GM23338 (cell line): ENCODE measurements at regions not wholly inside any gene's neighbourhood (a gene's known extent, or its start where the extent isn't known, plus 50 kb on each side); places are given as distances from the start of the nearest gene placed in this dataset.

Experiments used
- CREB1 ChIP-seq: fragments of 250-450 bp; sonication (Bioruptor Pico); IDR thresholded peaks from 2 replicates; pipeline ENCODE4 v1.5.0; 2020; ENCODE audit warnings: low read depth, mild to moderate bottlenecking, moderate library complexity
- CTCF ChIP-seq, 2 experiments: fragments of 200-600 bp in 1 of 2; sonication (generic) in 1 of 2; conservative IDR thresholded peaks; 2 replicates each; pipeline versions ENCODE4 v1.5.1 to v1.6.1; 2016 to 2017; ENCODE audit warnings: antibody characterized with exemption in 2 of 2, low read depth in 2 of 2, mild to moderate bottlenecking in 2 of 2, moderate library complexity in 1 of 2
- EZH2 ChIP-seq: fragments of 200-600 bp; sonication (generic); IDR thresholded peaks from one replicate; pipeline ENCODE4 v1.8.0; 2017; ENCODE audit warnings: antibody characterized with exemption, mild to moderate bottlenecking, low read depth; ENCODE audit not compliant: unreplicated experiment
- EZH2phosphoT487 ChIP-seq: fragments of 200-600 bp; sonication (generic); IDR thresholded peaks from one replicate; pipeline ENCODE4 v1.8.1; 2018; ENCODE audit warnings: antibody characterized with exemption; ENCODE audit not compliant: unreplicated experiment
- JUNB ChIP-seq: IDR thresholded peaks from one replicate; pipeline ENCODE4 v1.6.1; 2016; ENCODE audit warnings: antibody characterized with exemption; ENCODE audit not compliant: unreplicated experiment
- POLR2AphosphoS5 ChIP-seq: IDR thresholded peaks from 2 replicates; pipeline ENCODE4 v1.6.1; 2016; ENCODE audit warnings: antibody characterized with exemption, low read depth
- REST ChIP-seq: IDR thresholded peaks from one replicate; pipeline ENCODE4 v1.6.1; 2018; ENCODE audit warnings: antibody characterized with exemption; ENCODE audit not compliant: unreplicated experiment
- STAT1 ChIP-seq: IDR thresholded peaks from one replicate; pipeline ENCODE4 v1.6.1; 2016; ENCODE audit warnings: antibody characterized with exemption; ENCODE audit not compliant: unreplicated experiment
- ZNF114 ChIP-seq: fragments of 250-450 bp; sonication (Bioruptor Pico); IDR thresholded peaks from 2 replicates; pipeline ENCODE4 v1.5.0; 2020; ENCODE audit warnings: mild to moderate bottlenecking, moderate library complexity
- ZNF331 ChIP-seq: fragments of 250-450 bp; sonication (Bioruptor Pico); IDR thresholded peaks from 2 replicates; pipeline ENCODE4 v1.5.0; 2020; ENCODE audit warnings: low read depth, mild to moderate bottlenecking, moderate library complexity
- ZNF462 ChIP-seq: fragments of 250-450 bp; sonication (Bioruptor Pico); IDR thresholded peaks from 2 replicates; pipeline ENCODE4 v1.5.0; 2020; ENCODE audit warnings: mild to moderate bottlenecking, moderate library complexity

- TF ChIP-seq CTCF (conservative IDR thresholded peaks at IDR 0.05; ENCODE audit: low read depth in 2 of 2) (no peak), POLR2AphosphoS5 (no peak), EZH2 (no peak), JUNB (no peak), CREB1 (CRISPR knock-in tag) (no peak), REST (no peak), EZH2phosphoT487 (no peak), ZNF462 (CRISPR knock-in tag) (no peak), STAT1 (no peak), ZNF114 (CRISPR knock-in tag) (no peak), ZNF331 (CRISPR knock-in tag) (no peak)
Observed at GRCh38 chr1:81654147-81654546, 146.6 kb upstream of the ADGRL2 start.
